Hepatocyte (in vitro differentiated cells): ENCODE measurements at regions not wholly inside any gene's neighbourhood (a gene's known extent, or its start where the extent isn't known, plus 50 kb on each side); places are given as distances from the start of the nearest gene placed in this dataset.
"Not testable (repeated sequence)": the region's sequence is repeated elsewhere in the genome, so short reads cannot be mapped to it uniquely, and the experiment has no call there.

Experiments
- DNase-seq: peaks from one replicate; pipeline ENCODE4 v3.0.0-alpha.2; 2016; ENCODE audit warnings: low spot score
- H2AFZ ChIP-seq: fragments of 200-600 bp; sonication (generic); 2 replicates; pipeline ENCODE4 v1.6.0; 2016; ENCODE audit warnings: antibody characterized with exemption, mild to moderate bottlenecking
- H3K27ac ChIP-seq: fragments of 200-600 bp; sonication (generic); 2 replicates; pipeline ENCODE4 v1.5.1; 2016; ENCODE audit warnings: mild to moderate bottlenecking
- H3K27me3 ChIP-seq: fragments of 200-600 bp; sonication (generic); 2 replicates; pipeline ENCODE4 v1.6.1; 2016
- H3K36me3 ChIP-seq: fragments of 200-600 bp; sonication (generic); replicated peaks from 2 replicates; pipeline ENCODE4 v1.5.1; 2016; ENCODE audit warnings: low read depth; ENCODE audit not compliant: insufficient read depth
- H3K4me1 ChIP-seq: fragments of 200-600 bp; sonication (generic); 2 replicates; pipeline ENCODE4 v1.5.1; 2016; ENCODE audit warnings: mild to moderate bottlenecking, moderate library complexity; ENCODE audit not compliant: insufficient read depth
- H3K4me2 ChIP-seq: fragments of 200-600 bp; sonication (generic); 2 replicates; pipeline ENCODE4 v1.6.0; 2016
- H3K4me3 ChIP-seq: fragments of 200-600 bp; sonication (generic); 2 replicates; pipeline ENCODE4 v1.5.1; 2016; ENCODE audit warnings: mild to moderate bottlenecking
- H3K79me2 ChIP-seq: fragments of 200-600 bp; sonication (generic); 2 replicates; pipeline ENCODE4 v1.6.0; 2017; ENCODE audit warnings: mild to moderate bottlenecking
- H3K9me2 ChIP-seq: fragments of 200-600 bp; sonication (generic); replicated peaks from 2 replicates; pipeline ENCODE4 v1.6.0; 2017; ENCODE audit warnings: mild to moderate bottlenecking; ENCODE audit not compliant: insufficient read depth
- H3K9me3 ChIP-seq: fragments of 200-600 bp; sonication (generic); 2 replicates; pipeline ENCODE4 v1.5.1; 2016; ENCODE audit warnings: low read depth, mild to moderate bottlenecking
- H4K20me1 ChIP-seq: fragments of 200-600 bp; sonication (generic); 2 replicates; pipeline ENCODE4 v1.6.0; 2016; ENCODE audit warnings: mild to moderate bottlenecking; ENCODE audit not compliant: insufficient read depth, poor library complexity, severe bottlenecking
- EZH2 ChIP-seq: fragments of 200-600 bp; sonication (generic); IDR thresholded peaks from 2 replicates; pipeline ENCODE4 v1.6.1; 2016; ENCODE audit warnings: antibody characterized with exemption, mild to moderate bottlenecking, borderline replicate concordance
- EZH2phosphoT487 ChIP-seq: fragments of 200-600 bp; sonication (generic); IDR thresholded peaks from one replicate; pipeline ENCODE4 v1.6.1; 2018; ENCODE audit warnings: antibody characterized with exemption, mild to moderate bottlenecking, low read depth, moderate library complexity; ENCODE audit not compliant: unreplicated experiment, severe bottlenecking
- WGBS: methylation state at CpG from one replicate; pipeline ENCODE4 v1.1.6; 2016; ENCODE audit warnings: low lambda C conversion rate; ENCODE audit errors: missing lambda C conversion rate; 5-methylcytosine and 5-hydroxymethylcytosine counted together
- TF ChIP-seq, protein P1 (sequence below): fragments of 200-600 bp; sonication (generic); IDR thresholded peaks from 2 replicates; pipeline ENCODE4 v1.5.1; 2016; ENCODE audit warnings: antibody characterized with exemption, mild to moderate bottlenecking; ENCODE audit not compliant: poor library complexity

- Histone ChIP-seq H3K36me3 (no peaks in the 10 kb centered on the region), H3K4me3 (no peak overlapping the region), H2AFZ (no peak overlapping the region), H3K4me2 (no peak overlapping the region), H3K79me2 (no peaks in the 10 kb centered on the region), H3K9me3 (no peaks in the 10 kb centered on the region), H3K9me2 (no peaks in the 10 kb centered on the region), H3K27me3 (no peaks in the 10 kb centered on the region), H3K4me1 (peaks cover 4% of the 10 kb centered on the region), H3K27ac (no peak overlapping the region), H4K20me1 (no peaks in the 10 kb centered on the region)
- TF ChIP-seq EZH2phosphoT487 (no peak), EZH2 (no peak)
- TF ChIP-seq, protein P1, sequence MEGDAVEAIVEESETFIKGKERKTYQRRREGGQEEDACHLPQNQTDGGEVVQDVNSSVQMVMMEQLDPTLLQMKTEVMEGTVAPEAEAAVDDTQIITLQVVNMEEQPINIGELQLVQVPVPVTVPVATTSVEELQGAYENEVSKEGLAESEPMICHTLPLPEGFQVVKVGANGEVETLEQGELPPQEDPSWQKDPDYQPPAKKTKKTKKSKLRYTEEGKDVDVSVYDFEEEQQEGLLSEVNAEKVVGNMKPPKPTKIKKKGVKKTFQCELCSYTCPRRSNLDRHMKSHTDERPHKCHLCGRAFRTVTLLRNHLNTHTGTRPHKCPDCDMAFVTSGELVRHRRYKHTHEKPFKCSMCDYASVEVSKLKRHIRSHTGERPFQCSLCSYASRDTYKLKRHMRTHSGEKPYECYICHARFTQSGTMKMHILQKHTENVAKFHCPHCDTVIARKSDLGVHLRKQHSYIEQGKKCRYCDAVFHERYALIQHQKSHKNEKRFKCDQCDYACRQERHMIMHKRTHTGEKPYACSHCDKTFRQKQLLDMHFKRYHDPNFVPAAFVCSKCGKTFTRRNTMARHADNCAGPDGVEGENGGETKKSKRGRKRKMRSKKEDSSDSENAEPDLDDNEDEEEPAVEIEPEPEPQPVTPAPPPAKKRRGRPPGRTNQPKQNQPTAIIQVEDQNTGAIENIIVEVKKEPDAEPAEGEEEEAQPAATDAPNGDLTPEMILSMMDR, result no peak
- DNase-seq, result no peak
- WGBS, result 92% methylated on average over 15 of the region's 15 CpGs
Observed at GRCh38 chr5:2153802-2154201, 271.1 kb upstream of the IRX4 start.

DNA sequence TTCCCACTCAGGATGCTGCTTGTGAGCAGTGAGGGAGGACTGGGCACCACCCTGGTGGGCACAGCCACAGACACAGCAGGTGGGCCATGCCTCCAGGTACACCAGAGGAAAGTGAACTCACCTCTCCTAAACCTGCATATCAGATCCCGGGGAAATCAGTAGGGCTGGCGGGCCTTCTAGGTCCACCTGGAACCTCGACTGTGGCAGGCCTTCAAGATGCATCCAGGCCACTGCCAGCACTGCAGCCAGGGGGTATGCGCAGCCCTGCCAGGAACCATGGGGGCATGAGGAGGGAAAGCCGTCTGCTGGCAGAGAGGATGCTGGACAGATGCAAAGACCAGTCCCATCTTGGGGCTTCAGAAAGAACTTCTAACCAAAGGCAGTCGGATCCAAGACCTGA lies 270.6 kb upstream of the IRX4 start:
- H3K4me2 ChIP-seq, result no peak overlapping the region
- no peak overlapping the region for H3K4me3 ChIP-seq
- 90% methylated on average over 6 of the region's 6 CpGs for WGBS
- no peaks in the 10 kb centered on the region for H3K79me2 ChIP-seq
- H3K27ac ChIP-seq, result no peak overlapping the region
- DNase-seq, result no peak
- no peaks in the 10 kb centered on the region for H3K27me3 ChIP-seq
- H3K9me2 ChIP-seq, result no peaks in the 10 kb centered on the region
- no peaks in the 10 kb centered on the region for H4K20me1 ChIP-seq
- no peak for TF ChIP-seq EZH2phosphoT487
- no peak for TF ChIP-seq EZH2
- TF ChIP-seq, protein P1, result no peak
- H3K9me3 ChIP-seq, result no peaks in the 10 kb centered on the region
- no peaks in the 10 kb centered on the region for H3K36me3 ChIP-seq
- no peak overlapping the region for H2AFZ ChIP-seq
- peaks cover 4% of the 10 kb centered on the region for H3K4me1 ChIP-seq

DNA sequence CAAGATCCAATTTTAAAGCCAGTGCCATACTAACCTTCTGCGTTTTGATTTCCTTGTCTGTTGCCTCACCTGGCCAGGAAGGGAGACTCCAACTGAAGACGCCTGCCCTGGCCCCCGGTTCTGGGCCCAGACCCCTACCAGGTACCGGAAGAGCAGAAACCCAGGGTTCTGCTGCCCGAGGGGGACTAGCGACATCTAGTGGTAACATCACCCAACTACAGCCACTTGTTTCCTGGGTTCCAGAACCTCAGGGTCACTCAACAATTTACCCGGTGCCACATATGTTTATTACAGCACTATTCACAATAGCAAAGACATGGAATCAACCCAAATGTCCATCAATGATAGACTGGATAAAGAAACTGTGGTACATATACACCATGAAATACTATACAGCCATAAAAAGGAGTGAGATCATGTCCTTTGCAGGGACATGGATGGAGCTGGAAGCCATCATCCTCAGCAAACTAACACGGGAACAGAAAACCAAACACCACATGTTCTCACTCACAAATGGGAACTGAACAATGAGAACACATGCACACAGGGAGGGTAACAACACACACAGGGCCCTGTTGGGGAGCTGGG lies 268.7 kb upstream of the IRX4 start:
- H3K36me3 ChIP-seq, H3K4me3 ChIP-seq, H2AFZ ChIP-seq, H3K27me3 ChIP-seq, H3K4me2 ChIP-seq, H3K9me2 ChIP-seq, H4K20me1 ChIP-seq, H3K4me1 ChIP-seq, H3K79me2 ChIP-seq, DNase-seq, H3K9me3 ChIP-seq, H3K27ac ChIP-seq: not testable (repeated sequence)
- TF ChIP-seq, protein P1, result peak; percentile 62
- 20% methylated on average over 8 of the region's 8 CpGs for WGBS

DNA sequence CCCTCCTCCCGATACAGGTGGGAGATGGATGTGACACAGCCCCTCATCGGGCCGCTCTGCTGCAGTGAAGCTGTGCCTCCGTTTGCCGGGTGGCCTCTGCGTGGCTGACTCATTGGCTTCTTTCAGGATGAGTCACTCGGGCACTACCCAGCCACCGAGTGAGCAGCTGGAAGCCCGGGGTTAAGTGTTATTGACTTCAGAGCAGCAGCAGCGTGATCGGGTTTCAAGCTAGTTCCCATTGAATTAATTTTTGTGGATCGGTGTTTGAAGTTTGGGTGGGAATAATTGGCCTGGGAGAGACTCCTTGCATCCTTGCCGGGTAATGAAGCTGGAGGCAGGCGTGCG lies 266.4 kb upstream of the IRX4 start:
- Histone ChIP-seq H3K36me3 (no peaks in the 10 kb centered on the region), H3K9me2 (no peaks in the 10 kb centered on the region), H3K27ac (no peak overlapping the region), H3K9me3 (no peaks in the 10 kb centered on the region), H3K79me2 (no peaks in the 10 kb centered on the region), H3K27me3 (no peaks in the 10 kb centered on the region), H3K4me2 (peak overlapping the region; percentile 59), H3K4me1 (peaks cover 4% of the 10 kb centered on the region), H4K20me1 (no peaks in the 10 kb centered on the region), H3K4me3 (no peak overlapping the region), H2AFZ (no peak overlapping the region)
- 27% methylated on average over 15 of the region's 15 CpGs for WGBS
- TF ChIP-seq EZH2phosphoT487 (no peak), EZH2 (no peak)
- TF ChIP-seq, protein P1, result no peak
- peak; percentile 59 for DNase-seq
